PFSK-1 (cell line): ENCODE measurements at regions not wholly inside any gene's neighbourhood (a gene's known extent, or its start where the extent isn't known, plus 50 kb on each side); places are given as distances from the start of the nearest gene placed in this dataset.

Experiments
- FOXP2 ChIP-seq: optimal IDR thresholded peaks from 2 replicates; pipeline ENCODE3; 2011; ENCODE audit warnings: borderline replicate concordance, control low read depth, inconsistent platforms; ENCODE audit not compliant: insufficient read depth; ENCODE audit errors: extremely low read length, extremely low read depth
- POLR2AphosphoS5 ChIP-seq: IDR thresholded peaks from 2 replicates; pipeline ENCODE4 v1.6.1; 2012; ENCODE audit warnings: low read depth, mild to moderate bottlenecking, control low read depth, low read length, moderate library complexity
- REST ChIP-seq, 2 experiments: IDR thresholded peaks; 2 replicates each; pipeline versions ENCODE4 v1.6.1 to v1.8.0; 2011 to 2012; ENCODE audit warnings: low read depth in 2 of 2, low read length in 2 of 2, control low read depth in 1 of 2, inconsistent platforms in 1 of 2, mild to moderate bottlenecking in 1 of 2, moderate library complexity in 1 of 2; ENCODE audit not compliant: insufficient read depth in 1 of 2
- SIN3A ChIP-seq: IDR thresholded peaks from 2 replicates; pipeline ENCODE4 v1.6.1; 2012; ENCODE audit warnings: mild to moderate bottlenecking, low read length, moderate library complexity, borderline replicate concordance; ENCODE audit not compliant: insufficient read depth
- TAF1 ChIP-seq: IDR thresholded peaks from 2 replicates; pipeline ENCODE4 v1.6.1; 2012; ENCODE audit warnings: low read length, control low read depth, borderline replicate concordance; ENCODE audit not compliant: insufficient read depth

- TF ChIP-seq SIN3A = no peak
- TF ChIP-seq POLR2AphosphoS5 = no peak
- no peak for TF ChIP-seq FOXP2
- no peak for TF ChIP-seq TAF1
- TF ChIP-seq REST (IDR thresholded peaks at IDR 0.05; ENCODE audit: insufficient read depth in 1 of 2, low read depth in 2 of 2, low read length in 2 of 2) = no peak
Measured at GRCh38 chr9:107905308-107906020, 415.9 kb upstream of the KLF4 start.

GRCh38 chr9:107899961-107900330 lies 410.4 kb upstream of the KLF4 start:
- no peak for TF ChIP-seq TAF1
- TF ChIP-seq FOXP2 = no peak
- no peak for TF ChIP-seq SIN3A
- TF ChIP-seq POLR2AphosphoS5 = no peak
- no peak for TF ChIP-seq REST (IDR thresholded peaks at IDR 0.05; ENCODE audit: insufficient read depth in 1 of 2, low read depth in 2 of 2, low read length in 2 of 2)

GRCh38 chr9:107898761-107899160 lies 409.2 kb upstream of the KLF4 start:
- TF ChIP-seq SIN3A = no peak
- TF ChIP-seq POLR2AphosphoS5 = no peak
- TF ChIP-seq FOXP2 = no peak
- TF ChIP-seq TAF1 = no peak
- TF ChIP-seq REST (IDR thresholded peaks at IDR 0.05; ENCODE audit: insufficient read depth in 1 of 2, low read depth in 2 of 2, low read length in 2 of 2) = no peak

- TF ChIP-seq TAF1 (no peak), FOXP2 (no peak), POLR2AphosphoS5 (no peak), SIN3A (no peak)
Measured at GRCh38 chr9:107896544-107896943, 407.0 kb upstream of the KLF4 start.

- TF ChIP-seq TAF1 (no peak), POLR2AphosphoS5 (no peak), REST (IDR thresholded peaks at IDR 0.05; ENCODE audit: insufficient read depth in 1 of 2, low read depth in 2 of 2, low read length in 2 of 2) (no peak), SIN3A (no peak), FOXP2 (no peak)
Measured at GRCh38 chr9:107895501-107896001, 406.0 kb upstream of the KLF4 start.
